K562 (cell line): ENCODE measurements at regions not wholly inside any gene's neighbourhood (a gene's known extent, or its start where the extent isn't known, plus 50 kb on each side); places are given as distances from the start of the nearest gene placed in this dataset.

Experiments used
- CBX5 ChIP-seq: IDR thresholded peaks from 2 replicates; pipeline ENCODE4 v1.6.1; 2014; ENCODE audit warnings: low read depth, borderline replicate concordance
- CREBBP ChIP-seq: IDR thresholded peaks from one replicate; pipeline ENCODE4 v1.6.1; 2012; ENCODE audit warnings: low read depth, mild to moderate bottlenecking, control low read depth, inconsistent platforms, low read length
- HDAC8 ChIP-seq: fragments of 450-650 bp; IDR thresholded peaks from 2 replicates; pipeline ENCODE4 v1.6.1; 2016; ENCODE audit warnings: mild to moderate bottlenecking, missing genetic modification characterization, moderate library complexity, missing compliant biosample characterization
- KDM1A ChIP-seq, 2 experiments: fragments of 450-650 bp; IDR thresholded peaks; 2 replicates each; pipeline ENCODE4 v1.6.1; 2016; ENCODE audit warnings: mild to moderate bottlenecking in 2 of 2
- MAX ChIP-seq: sonication (generic); formaldehyde crosslinking; IDR thresholded peaks from 2 replicates; pipeline ENCODE4 v1.9.0; 2022; ENCODE audit warnings: mild to moderate bottlenecking, missing genetic modification reagents
- POLR2A ChIP-seq: fragments of 450-650 bp; conservative IDR thresholded peaks from 2 replicates; pipeline ENCODE4 v1.6.1; 2016
- RNF2 ChIP-seq: sonication (generic); IDR thresholded peaks from 2 replicates; pipeline ENCODE4 v1.6.1; 2016
- SMARCB1 ChIP-seq: IDR thresholded peaks from 2 replicates; pipeline ENCODE4 v1.6.1; 2011; ENCODE audit warnings: improper control_type of control experiment, low read depth; ENCODE audit not compliant: insufficient read length
- TARDBP ChIP-seq: fragments of 450-650 bp; IDR thresholded peaks from 2 replicates; pipeline ENCODE4 v1.6.1; 2016
- TEAD4 ChIP-seq, 2 experiments: sonication (generic) in 1 of 2; formaldehyde crosslinking in 1 of 2; IDR thresholded peaks; 2 replicates each; pipeline versions ENCODE4 v1.6.1 to v1.8.0; 2012 to 2022; ENCODE audit warnings: borderline replicate concordance in 1 of 2, inconsistent platforms in 1 of 2, low read length in 1 of 2, mild to moderate bottlenecking in 1 of 2, missing genetic modification reagents in 1 of 2
- YY1 ChIP-seq, 3 experiments: IDR thresholded peaks; 2 replicates each; pipeline ENCODE4 v1.6.1; 2011; ENCODE audit warnings: low read length in 2 of 3, mild to moderate bottlenecking in 2 of 3, moderate library complexity in 2 of 3, borderline replicate concordance in 1 of 3, control low read depth in 1 of 3, low read depth in 1 of 3; ENCODE audit not compliant: insufficient read depth in 3 of 3, insufficient replicate concordance in 2 of 3, control insufficient read depth in 1 of 3, insufficient read length in 1 of 3; ENCODE audit errors: extremely low read depth in 1 of 3
- ZNF707 ChIP-seq: fragments of 250-450 bp; sonication (Bioruptor Pico); conservative IDR thresholded peaks from 2 replicates; pipeline ENCODE4 v1.8.0; 2022; ENCODE audit warnings: inconsistent platforms, mild to moderate bottlenecking, moderate library complexity
- TF ChIP-seq, protein P1 (sequence below), 2 experiments: fragments of 450-650 bp in 1 of 2; sonication (generic) in 1 of 2; formaldehyde crosslinking in 1 of 2; IDR thresholded peaks in 1 of 2; conservative IDR thresholded peaks in 1 of 2; 2 replicates each; pipeline versions ENCODE4 v1.6.1 to v1.8.1; 2016 to 2023; ENCODE audit warnings: mild to moderate bottlenecking in 2 of 2, moderate library complexity in 2 of 2, inconsistent platforms in 1 of 2, missing genetic modification reagents in 1 of 2
- TF ChIP-seq, protein P2 (sequence below): fragments of 450-650 bp; IDR thresholded peaks from 2 replicates; pipeline ENCODE4 v1.6.1; 2016; ENCODE audit warnings: low read depth, mild to moderate bottlenecking, moderate library complexity

- TF ChIP-seq POLR2A (no peak), CREBBP (no peak), TARDBP (no peak), ZNF707 (CRISPR knock-in tag) (no peak), HDAC8 (tag) (no peak), MAX (CRISPR knock-in tag) (no peak), YY1 (IDR thresholded peaks at IDR 0.05; ENCODE audit: borderline replicate concordance in 1 of 3, control insufficient read depth in 1 of 3, extremely low read depth in 1 of 3, insufficient read depth in 3 of 3, insufficient read length in 1 of 3, insufficient replicate concordance in 2 of 3, low read depth in 1 of 3, low read length in 2 of 3) (no peak), CBX5 (no peak), SMARCB1 (no peak), TEAD4 (IDR thresholded peaks at IDR 0.05; ENCODE audit: low read length) (no peak), TEAD4 (CRISPR knock-in tag; IDR thresholded peaks at IDR 0.05; ENCODE audit: borderline replicate concordance) (no peak), KDM1A (IDR thresholded peaks at IDR 0.05) (no peak), RNF2 (no peak)
- TF ChIP-seq, protein P1, sequence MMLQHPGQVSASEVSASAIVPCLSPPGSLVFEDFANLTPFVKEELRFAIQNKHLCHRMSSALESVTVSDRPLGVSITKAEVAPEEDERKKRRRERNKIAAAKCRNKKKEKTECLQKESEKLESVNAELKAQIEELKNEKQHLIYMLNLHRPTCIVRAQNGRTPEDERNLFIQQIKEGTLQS (IDR thresholded peaks at IDR 0.05), result no peak
- TF ChIP-seq, protein P1 (CRISPR knock-in tag; conservative IDR thresholded peaks at IDR 0.05), result no peak
- TF ChIP-seq, protein P2, sequence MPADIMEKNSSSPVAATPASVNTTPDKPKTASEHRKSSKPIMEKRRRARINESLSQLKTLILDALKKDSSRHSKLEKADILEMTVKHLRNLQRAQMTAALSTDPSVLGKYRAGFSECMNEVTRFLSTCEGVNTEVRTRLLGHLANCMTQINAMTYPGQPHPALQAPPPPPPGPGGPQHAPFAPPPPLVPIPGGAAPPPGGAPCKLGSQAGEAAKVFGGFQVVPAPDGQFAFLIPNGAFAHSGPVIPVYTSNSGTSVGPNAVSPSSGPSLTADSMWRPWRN, result no peak
Measured at GRCh38 chr10:62463364-62463763, 89.2 kb downstream of the ZNF365 start.
